Esophagus muscularis mucosa (tissue), 4 donors: ENCODE measurements at regions not wholly inside any gene's neighbourhood (a gene's known extent, or its start where the extent isn't known, plus 50 kb on each side); places are given as distances from the start of the nearest gene placed in this dataset.

Source experiments
- DNase-seq: peaks from one replicate; pipeline ENCODE4 v3.0.0-alpha.2; 2017; ENCODE audit errors: extremely low spot score
- H3K27ac ChIP-seq, 4 donors: fragments of 200-600 bp; sonication (generic); replicated peaks in 1 of 4; 1 replicate in 3 of 4; 2 replicates in 1 of 4; pipeline ENCODE4 v1.5.1; 2016 to 2019; ENCODE audit warnings: mild to moderate bottlenecking in 1 of 4
- H3K27me3 ChIP-seq, 4 donors: fragments of 200-600 bp; sonication (generic); one replicate each; pipeline versions ENCODE4 v1.5.1 to v1.6.0; 2016 to 2019
- H3K36me3 ChIP-seq, 4 donors: fragments of 200-600 bp; sonication (generic); one replicate each; pipeline ENCODE4 v1.5.1; 2016 to 2019
- H3K4me1 ChIP-seq, 4 donors: fragments of 200-600 bp; sonication (generic); one replicate each; pipeline ENCODE4 v1.5.1; 2016 to 2019
- H3K4me3 ChIP-seq, 4 donors: fragments of 200-600 bp; sonication (generic); 1 replicate in 2 of 4; 2 replicates in 2 of 4; pipeline ENCODE4 v1.5.1; 2016 to 2019; ENCODE audit warnings: mild to moderate bottlenecking in 4 of 4, moderate library complexity in 1 of 4
- H3K9me3 ChIP-seq, 4 donors: fragments of 200-600 bp; sonication (generic); 1 replicate in 3 of 4; 2 replicates in 1 of 4; pipeline ENCODE4 v1.5.1; 2016 to 2019
- EP300 ChIP-seq: sonication (generic); formaldehyde crosslinking; IDR thresholded peaks from one replicate; pipeline ENCODE4 v1.6.1; 2017; ENCODE audit warnings: antibody characterized with exemption
- POLR2A ChIP-seq: fragments of 450-650 bp; IDR thresholded peaks from one replicate; pipeline ENCODE4 v1.6.1; 2017; ENCODE audit warnings: antibody characterized with exemption, moderate library complexity, mild to moderate bottlenecking, low read depth
- POLR2AphosphoS5 ChIP-seq, 2 donors: sonication (generic); formaldehyde crosslinking; IDR thresholded peaks; one replicate each; pipeline ENCODE4 v1.6.1; 2017; ENCODE audit warnings: antibody characterized with exemption in 2 of 2
- WGBS: methylation state at CpG from one replicate; pipeline ENCODE4 v1.1.5; 2018; 5-methylcytosine and 5-hydroxymethylcytosine counted together
- intact Hi-C: fragments of 100-400 bp; cut with DNase I; formaldehyde crosslinking; loops from one replicate; pipeline ENCODE4 v1.15.1; 2023
- TF ChIP-seq, protein P1 (sequence below), 3 experiments: fragments of 200-600 bp in 2 of 3; fragments of 450-650 bp in 1 of 3; sonication (generic) in 2 of 3; IDR thresholded peaks; one replicate each; pipeline ENCODE4 v1.5.1; 2017 to 2019; ENCODE audit warnings: antibody characterized with exemption in 3 of 3, mild to moderate bottlenecking in 2 of 3, moderate library complexity in 1 of 3

GRCh38 chr2:70381235-70381634, 79.4 kb upstream of the FAM136A start:
- no peak overlapping the region for H3K4me3 ChIP-seq
- WGBS, result 71% methylated on average over 1 of the region's 1 CpG
- DNase-seq, result no peak
- H3K27ac ChIP-seq, result no peak overlapping the region
- H3K4me1 ChIP-seq, result no peaks in the 10 kb centered on the region
- no peaks in the 10 kb centered on the region for H3K9me3 ChIP-seq
- no peaks in the 10 kb centered on the region for H3K36me3 ChIP-seq
- TF ChIP-seq POLR2A (no peak), EP300 (no peak), POLR2AphosphoS5 (IDR thresholded peaks at IDR 0.05) (no peak)
- TF ChIP-seq, protein P1, sequence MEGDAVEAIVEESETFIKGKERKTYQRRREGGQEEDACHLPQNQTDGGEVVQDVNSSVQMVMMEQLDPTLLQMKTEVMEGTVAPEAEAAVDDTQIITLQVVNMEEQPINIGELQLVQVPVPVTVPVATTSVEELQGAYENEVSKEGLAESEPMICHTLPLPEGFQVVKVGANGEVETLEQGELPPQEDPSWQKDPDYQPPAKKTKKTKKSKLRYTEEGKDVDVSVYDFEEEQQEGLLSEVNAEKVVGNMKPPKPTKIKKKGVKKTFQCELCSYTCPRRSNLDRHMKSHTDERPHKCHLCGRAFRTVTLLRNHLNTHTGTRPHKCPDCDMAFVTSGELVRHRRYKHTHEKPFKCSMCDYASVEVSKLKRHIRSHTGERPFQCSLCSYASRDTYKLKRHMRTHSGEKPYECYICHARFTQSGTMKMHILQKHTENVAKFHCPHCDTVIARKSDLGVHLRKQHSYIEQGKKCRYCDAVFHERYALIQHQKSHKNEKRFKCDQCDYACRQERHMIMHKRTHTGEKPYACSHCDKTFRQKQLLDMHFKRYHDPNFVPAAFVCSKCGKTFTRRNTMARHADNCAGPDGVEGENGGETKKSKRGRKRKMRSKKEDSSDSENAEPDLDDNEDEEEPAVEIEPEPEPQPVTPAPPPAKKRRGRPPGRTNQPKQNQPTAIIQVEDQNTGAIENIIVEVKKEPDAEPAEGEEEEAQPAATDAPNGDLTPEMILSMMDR (IDR thresholded peaks at IDR 0.05), result no peak
- H3K27me3 ChIP-seq, result peaks cover 0 to 12% (median 0%) of the 10 kb centered on the region in 4 donors
- intact Hi-C loops, result no loop called here

GRCh38 chr2:70380621-70381020, 78.8 kb upstream of the FAM136A start:
- Histone ChIP-seq H3K27me3 (peaks cover 0 to 17% (median 0%) of the 10 kb centered on the region in 4 donors), H3K4me3 (no peak overlapping the region), H3K27ac (no peak overlapping the region), H3K4me1 (no peaks in the 10 kb centered on the region), H3K9me3 (no peaks in the 10 kb centered on the region), H3K36me3 (no peaks in the 10 kb centered on the region)
- intact Hi-C loops, result no loop called here
- TF ChIP-seq POLR2A, result no peak
- TF ChIP-seq EP300, result no peak
- WGBS, result 70% methylated on average over 4 of the region's 4 CpGs
- no peak for DNase-seq

DNA sequence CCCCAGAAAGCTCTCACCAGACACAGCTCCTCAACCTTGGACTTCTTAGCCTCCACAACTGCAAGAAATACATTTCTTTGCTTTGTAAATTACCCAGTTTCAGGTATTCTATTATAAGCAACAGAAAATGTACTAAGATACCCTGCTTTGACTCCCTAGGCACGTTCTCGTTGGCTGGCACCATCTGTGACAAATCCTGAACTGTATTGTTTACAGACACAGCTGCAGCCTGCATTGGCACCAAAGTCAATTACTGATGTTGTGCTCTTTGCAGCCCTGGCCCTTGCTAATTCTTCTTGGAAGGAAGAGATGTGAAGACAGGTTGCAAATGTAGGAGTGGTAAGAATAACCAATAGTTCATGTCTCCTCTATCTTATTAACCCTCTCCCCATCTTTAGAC, 72.7 kb upstream of the FAM136A start:
- peaks cover 0 to 6% (median 0%) of the 10 kb centered on the region in 4 donors for H3K27me3 ChIP-seq
- no peak for DNase-seq
- H3K36me3 ChIP-seq, result no peaks in the 10 kb centered on the region
- no peaks in the 10 kb centered on the region for H3K4me1 ChIP-seq
- H3K27ac ChIP-seq, result no peak overlapping the region
- TF ChIP-seq, protein P1 (IDR thresholded peaks at IDR 0.05), result no peak
- TF ChIP-seq EP300 (no peak), POLR2A (no peak), POLR2AphosphoS5 (IDR thresholded peaks at IDR 0.05) (no peak)
- intact Hi-C loops, result no loop called here
- peaks cover 0 to 5% (median 2%) of the 10 kb centered on the region in 4 donors for H3K9me3 ChIP-seq
- WGBS, result 62% methylated on average over 2 of the region's 2 CpGs
- H3K4me3 ChIP-seq, result no peak overlapping the region

- H3K4me1 ChIP-seq, result no peaks in the 10 kb centered on the region
These were observed 69.9 kb upstream of the FAM136A start for GRCh38 chr2:70371753-70372152.

GRCh38 chr2:70369082-70369481, 67.2 kb upstream of the FAM136A start:
- TF ChIP-seq POLR2AphosphoS5 (IDR thresholded peaks at IDR 0.05) (no peak), EP300 (no peak), POLR2A (no peak)
- TF ChIP-seq, protein P1 (IDR thresholded peaks at IDR 0.05), result no peak
- intact Hi-C loops, result no loop called here
- Histone ChIP-seq H3K36me3 (no peaks in the 10 kb centered on the region), H3K27me3 (no peaks in the 10 kb centered on the region), H3K27ac (no peak overlapping the region), H3K9me3 (peaks cover 0 to 5% (median 2%) of the 10 kb centered on the region in 4 donors), H3K4me1 (no peaks in the 10 kb centered on the region), H3K4me3 (no peak overlapping the region)
- DNase-seq, result no peak
- WGBS, result 50% methylated on average over 5 of the region's 5 CpGs

More at GRCh38 chr2:70371753-70372152, 69.9 kb upstream of the FAM136A start:
- DNase-seq, result no peak
- TF ChIP-seq EP300, result no peak
- no peak for TF ChIP-seq POLR2AphosphoS5 (IDR thresholded peaks at IDR 0.05)
- TF ChIP-seq POLR2A, result no peak
- TF ChIP-seq, protein P1 (IDR thresholded peaks at IDR 0.05), result no peak
- no peak overlapping the region for H3K4me3 ChIP-seq
- H3K36me3 ChIP-seq, result no peaks in the 10 kb centered on the region
- H3K27me3 ChIP-seq, result peaks cover 0 to 6% (median 0%) of the 10 kb centered on the region in 4 donors
- intact Hi-C loops, result no loop called here
- H3K9me3 ChIP-seq, result peaks cover 0 to 5% (median 2%) of the 10 kb centered on the region in 4 donors
- 83% methylated on average over 3 of the region's 3 CpGs for WGBS
- no peak overlapping the region for H3K27ac ChIP-seq
